Caki2 (cell line): ENCODE measurements at regions not wholly inside any gene's neighbourhood (a gene's known extent, or its start where the extent isn't known, plus 50 kb on each side); places are given as distances from the start of the nearest gene placed in this dataset.

ENCODE experiments used
- DNase-seq: peaks from one replicate; pipeline ENCODE4 v3.0.0-alpha.2; 2015; ENCODE audit warnings: low read depth
- in situ Hi-C: cut with HindIII; loops from 2 replicates; pipeline ENCODE4 v1.10.0; 2016; ENCODE audit warnings: low sequenced_read_pairs, low pct_unique_long_range_greater_than_20kb, mixed read lengths

- in situ Hi-C loops, result no loop called here
- no peak for DNase-seq
These were observed 70.4 kb upstream of the ROBO2 start for GRCh38 chr3:76969471-76969870.

GRCh38 chr3:76969996-76970615, 69.8 kb upstream of the ROBO2 start:
- no peak for DNase-seq
- in situ Hi-C loops, result no loop called here

GRCh38 chr3:76972624-76973296, 67.1 kb upstream of the ROBO2 start:
- no peak for DNase-seq
- in situ Hi-C loops, result no loop called here

GRCh38 chr3:76976996-76977395, 62.9 kb upstream of the ROBO2 start:
- no peak for DNase-seq
- in situ Hi-C loops, result no loop called here

GRCh38 chr3:76985645-76986044, 54.3 kb upstream of the ROBO2 start:
- in situ Hi-C loops, result no loop called here

GRCh38 chr3:76986876-76987474, 52.9 kb upstream of the ROBO2 start:
- DNase-seq, result no peak
- in situ Hi-C loops, result no loop called here

More at GRCh38 chr3:76985645-76986044, 54.3 kb upstream of the ROBO2 start:
- no peak for DNase-seq
